HFF-Myc (cell line): ENCODE measurements at regions not wholly inside any gene's neighbourhood (a gene's known extent, or its start where the extent isn't known, plus 50 kb on each side); places are given as distances from the start of the nearest gene placed in this dataset.
"Not testable (repeated sequence)": the region's sequence is repeated elsewhere in the genome, so short reads cannot be mapped to it uniquely, and the experiment has no call there.

Experiments
- DNase-seq: peaks from one replicate; pipeline ENCODE4 v3.0.0-alpha.2; 2011; ENCODE audit warnings: low read depth; ENCODE audit errors: extremely low read depth
- H3K4me3 ChIP-seq: replicated peaks from 2 replicates; pipeline ENCODE4 v1.5.1; 2011; ENCODE audit warnings: low read depth, mild to moderate bottlenecking, control low read depth, low read length
- TF ChIP-seq, protein P1 (sequence below): IDR thresholded peaks from 2 replicates; pipeline ENCODE4 v1.5.1; 2012; ENCODE audit warnings: mild to moderate bottlenecking, low read depth, low read length, control low read depth; ENCODE audit errors: missing control alignments

DNA sequence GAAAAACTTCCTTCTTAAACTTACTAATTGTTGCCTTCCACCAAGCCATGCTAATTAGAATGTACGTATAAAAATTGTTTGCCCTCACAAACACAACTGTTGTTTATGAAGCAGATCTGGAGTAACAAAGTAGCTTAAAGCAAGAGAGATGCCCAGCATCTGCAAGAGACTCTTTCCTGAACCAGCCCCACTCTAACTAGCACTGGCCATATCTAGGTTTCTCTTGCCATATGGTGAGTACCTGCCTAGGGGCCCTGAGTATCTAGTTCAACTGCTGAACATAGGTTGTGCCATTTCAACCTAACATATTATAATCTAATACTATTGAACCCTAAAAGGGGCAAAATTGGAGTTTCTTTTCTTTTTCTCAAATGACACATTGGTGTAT is 883.4 kb upstream of the B3GALT2 start:
- no peak overlapping the region for H3K4me3 ChIP-seq
- TF ChIP-seq, protein P1, sequence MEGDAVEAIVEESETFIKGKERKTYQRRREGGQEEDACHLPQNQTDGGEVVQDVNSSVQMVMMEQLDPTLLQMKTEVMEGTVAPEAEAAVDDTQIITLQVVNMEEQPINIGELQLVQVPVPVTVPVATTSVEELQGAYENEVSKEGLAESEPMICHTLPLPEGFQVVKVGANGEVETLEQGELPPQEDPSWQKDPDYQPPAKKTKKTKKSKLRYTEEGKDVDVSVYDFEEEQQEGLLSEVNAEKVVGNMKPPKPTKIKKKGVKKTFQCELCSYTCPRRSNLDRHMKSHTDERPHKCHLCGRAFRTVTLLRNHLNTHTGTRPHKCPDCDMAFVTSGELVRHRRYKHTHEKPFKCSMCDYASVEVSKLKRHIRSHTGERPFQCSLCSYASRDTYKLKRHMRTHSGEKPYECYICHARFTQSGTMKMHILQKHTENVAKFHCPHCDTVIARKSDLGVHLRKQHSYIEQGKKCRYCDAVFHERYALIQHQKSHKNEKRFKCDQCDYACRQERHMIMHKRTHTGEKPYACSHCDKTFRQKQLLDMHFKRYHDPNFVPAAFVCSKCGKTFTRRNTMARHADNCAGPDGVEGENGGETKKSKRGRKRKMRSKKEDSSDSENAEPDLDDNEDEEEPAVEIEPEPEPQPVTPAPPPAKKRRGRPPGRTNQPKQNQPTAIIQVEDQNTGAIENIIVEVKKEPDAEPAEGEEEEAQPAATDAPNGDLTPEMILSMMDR: no peak

GRCh38 chr1:194069168-194069830 is 882.9 kb upstream of the B3GALT2 start:
- DNase-seq: no peak
- no peak overlapping the region for H3K4me3 ChIP-seq
- TF ChIP-seq, protein P1: no peak

More for the DNA sequence above, 883.4 kb upstream of the B3GALT2 start:
- no peak for DNase-seq

DNA sequence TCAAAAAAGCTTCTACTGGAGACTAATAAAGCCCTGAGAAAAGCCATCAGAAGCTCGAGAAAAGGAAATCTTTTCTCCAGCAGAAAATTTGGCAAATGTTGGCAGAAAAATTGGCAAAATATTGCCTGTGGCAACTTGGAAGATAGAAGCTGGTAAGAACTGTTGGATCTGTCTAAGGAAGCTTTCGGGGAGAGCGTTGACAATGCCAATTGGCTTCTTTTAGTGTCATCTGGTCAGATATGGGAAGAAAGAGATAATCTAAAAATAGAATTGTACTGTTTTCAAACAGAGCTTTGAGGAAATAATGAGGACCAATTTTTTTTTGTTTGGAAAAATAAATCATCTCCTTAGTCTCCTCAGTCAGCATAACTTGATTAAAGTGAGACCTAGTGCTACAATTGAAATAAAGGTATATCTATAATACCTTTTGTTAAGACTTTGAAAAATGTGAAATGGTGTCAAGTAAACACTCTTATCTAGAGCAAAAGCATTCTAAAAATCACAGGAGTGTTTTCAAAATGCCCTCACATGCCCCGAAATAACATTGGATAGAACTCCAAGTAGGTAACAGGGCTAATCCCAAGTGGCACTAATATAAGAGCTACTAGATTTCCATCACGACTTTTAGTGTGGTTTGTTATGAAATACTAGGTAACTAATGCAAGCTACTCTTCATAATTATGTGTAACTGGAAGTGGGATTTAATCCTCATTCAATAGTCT is 882.2 kb upstream of the B3GALT2 start:
- DNase-seq: no peak
- TF ChIP-seq, protein P1: no peak

DNA sequence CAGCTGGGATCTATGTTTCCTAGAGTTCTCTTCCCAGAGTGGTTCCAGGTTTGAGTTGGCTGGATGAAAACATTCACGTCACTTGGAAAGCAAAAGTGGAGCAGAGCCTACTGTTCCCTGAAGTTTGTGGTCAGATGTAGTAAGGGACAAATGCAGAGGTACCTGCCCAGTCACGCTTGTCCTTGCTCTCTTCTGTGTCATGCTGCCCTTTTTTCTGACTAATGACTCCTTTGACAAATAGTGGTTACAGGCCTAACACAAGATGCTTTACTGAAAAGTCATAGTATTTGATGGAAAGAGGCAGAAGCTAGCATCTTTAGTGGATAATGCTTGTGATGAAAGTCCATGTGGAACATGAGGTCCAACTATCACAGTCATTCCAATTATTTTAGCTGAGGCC is 881.4 kb upstream of the B3GALT2 start:
- no peak for DNase-seq
- TF ChIP-seq, protein P1: no peak
- no peak overlapping the region for H3K4me3 ChIP-seq

More for the DNA sequence above, 882.2 kb upstream of the B3GALT2 start:
- H3K4me3 ChIP-seq: no peak overlapping the region

- TF ChIP-seq, protein P1: no peak
- no peak overlapping the region for H3K4me3 ChIP-seq
- DNase-seq: no peak
These were observed 876.5 kb upstream of the B3GALT2 start for GRCh38 chr1:194062962-194063361.

- TF ChIP-seq, protein P1: no peak
- H3K4me3 ChIP-seq: no peak overlapping the region
- DNase-seq: no peak
These were observed 876.1 kb upstream of the B3GALT2 start for GRCh38 chr1:194062526-194062925.

DNA sequence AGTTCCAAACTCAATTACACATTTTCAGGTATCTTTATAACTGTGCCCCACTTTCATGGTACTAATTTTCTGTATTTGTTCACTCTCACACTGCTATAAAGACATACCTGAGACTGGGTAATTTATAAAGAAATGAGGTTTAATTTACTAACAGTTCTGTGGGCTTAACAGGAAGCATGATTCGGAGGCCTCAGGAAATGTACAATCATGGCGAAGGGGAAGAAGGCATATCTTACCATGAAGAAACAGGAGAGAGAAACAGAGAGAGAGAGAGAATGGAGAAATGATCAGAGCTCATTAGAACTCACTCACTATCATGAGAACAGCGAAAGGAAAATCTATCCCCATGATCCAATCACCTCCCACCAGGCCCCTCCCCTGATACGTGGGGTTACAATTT is 874.1 kb upstream of the B3GALT2 start:
- DNase-seq: no peak
- no peak overlapping the region for H3K4me3 ChIP-seq
- TF ChIP-seq, protein P1: no peak

- H3K4me3 ChIP-seq, DNase-seq: not testable (repeated sequence)
These were observed 871.9 kb upstream of the B3GALT2 start for GRCh38 chr1:194058268-194058667.
